G401.6 (cell line): ENCODE measurements at regions not wholly inside any gene's neighbourhood (a gene's known extent, or its start where the extent isn't known, plus 50 kb on each side); places are given as distances from the start of the nearest gene placed in this dataset.
"Not testable (repeated sequence)": the region's sequence is repeated elsewhere in the genome, so short reads cannot be mapped to it uniquely, and the experiment has no call there.

Experiments
- FAIRE-seq: peaks from 2 replicates; lab custom pipeline; 2012; peaks lifted over from hg19 to GRCh38; lab: Jason Lieb, UNC

DNA sequence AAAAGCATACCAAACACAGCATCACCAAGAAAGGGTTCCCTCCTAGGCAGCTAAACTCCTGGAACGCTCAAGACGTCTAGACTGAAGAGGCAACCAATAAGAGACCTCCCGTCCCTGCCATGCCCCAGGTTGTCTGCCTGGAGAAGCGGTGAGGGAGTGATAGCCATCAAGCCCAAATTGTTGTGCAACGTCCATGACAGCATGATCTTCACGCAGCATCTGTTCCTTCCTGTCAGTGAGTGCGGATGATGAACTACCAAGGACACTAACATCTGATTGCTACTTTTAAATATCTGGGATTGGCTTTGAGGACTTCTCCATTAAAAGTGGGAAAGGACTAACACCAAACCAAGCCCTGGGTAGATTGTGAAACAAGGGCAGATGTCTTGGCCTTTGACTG is 149.7 kb downstream of the TXNL1 start:
- FAIRE-seq: no peak

- no peak for FAIRE-seq
Measured at GRCh38 chr18:56487801-56488200, 150.6 kb downstream of the TXNL1 start.

GRCh38 chr18:56483386-56483785 is 155.0 kb downstream of the TXNL1 start:
- no peak for FAIRE-seq

DNA sequence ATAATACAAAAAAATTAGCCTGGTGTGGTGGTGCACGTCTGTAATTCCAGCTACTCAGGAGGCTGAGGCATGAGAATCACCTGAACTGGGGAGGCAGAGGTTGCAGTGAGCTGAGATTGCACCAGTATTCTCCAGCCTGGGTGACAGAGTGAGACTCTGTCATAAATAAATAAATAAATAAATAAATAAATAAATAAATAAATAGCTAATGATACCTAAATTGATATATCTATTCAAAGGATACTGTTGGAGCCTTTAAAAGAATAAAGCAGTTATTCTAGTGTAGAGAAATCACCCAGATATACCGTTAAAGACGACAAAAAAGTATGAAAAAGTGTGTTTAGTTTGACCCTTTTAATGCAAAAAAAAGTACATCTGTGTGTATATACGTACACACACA is 155.6 kb downstream of the TXNL1 start:
- FAIRE-seq: not testable (repeated sequence)

DNA sequence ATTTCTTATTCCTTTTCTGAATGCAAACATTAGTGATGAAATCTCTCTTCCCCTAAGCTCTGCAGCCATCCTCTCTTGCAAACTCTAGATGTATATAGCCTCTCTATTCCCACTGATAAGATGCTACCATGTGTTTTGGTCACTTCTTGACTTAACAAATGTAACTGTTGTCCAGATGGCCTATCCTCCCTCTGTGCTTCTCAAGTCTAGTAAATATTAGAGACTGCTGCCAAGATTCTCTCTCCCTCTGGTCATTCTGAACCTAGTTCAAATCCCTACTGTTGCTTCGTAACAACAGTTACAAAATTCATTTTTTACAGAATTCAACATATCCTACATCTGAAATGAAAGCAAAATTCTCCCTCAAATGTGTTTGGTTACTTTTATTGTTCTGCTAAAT is 156.6 kb downstream of the TXNL1 start:
- no peak for FAIRE-seq

DNA sequence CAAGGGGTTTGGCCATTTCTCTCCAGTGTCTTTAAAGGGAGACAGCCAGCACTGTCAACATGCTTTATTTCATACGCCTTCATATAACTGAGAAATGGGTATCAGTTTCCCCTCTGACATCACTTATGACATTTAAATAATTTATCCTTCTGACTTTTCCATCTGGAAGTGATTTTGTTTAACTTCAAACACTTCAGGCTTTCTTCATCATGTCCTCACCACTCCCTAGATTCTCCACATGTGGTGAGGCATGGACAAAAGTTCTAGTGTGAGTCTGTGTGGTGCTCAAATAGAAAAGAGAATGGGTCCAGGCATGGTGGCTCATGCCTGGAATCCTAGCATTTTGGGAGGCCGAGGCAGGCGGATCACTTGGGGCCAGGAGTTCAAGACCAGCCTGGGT is 158.6 kb downstream of the TXNL1 start:
- FAIRE-seq: no peak

DNA sequence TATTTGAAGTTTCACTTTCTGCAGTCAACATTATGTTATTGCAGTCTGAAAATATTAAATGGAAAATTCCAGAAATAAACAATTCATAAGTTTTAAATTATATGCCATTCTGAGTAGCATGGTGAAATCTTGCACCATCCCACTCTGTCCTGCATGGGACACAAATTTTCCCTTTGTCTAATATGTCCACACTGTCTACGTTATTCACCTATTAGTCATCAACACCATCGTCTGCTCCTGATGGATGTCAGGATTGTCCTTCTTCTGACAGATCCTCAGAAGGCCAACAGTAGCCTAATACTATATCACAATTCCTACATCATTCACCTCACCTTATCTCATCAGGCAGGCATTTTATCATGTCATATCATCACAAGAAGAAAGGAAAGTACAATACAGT is 163.1 kb downstream of the TXNL1 start:
- FAIRE-seq: no peak

DNA sequence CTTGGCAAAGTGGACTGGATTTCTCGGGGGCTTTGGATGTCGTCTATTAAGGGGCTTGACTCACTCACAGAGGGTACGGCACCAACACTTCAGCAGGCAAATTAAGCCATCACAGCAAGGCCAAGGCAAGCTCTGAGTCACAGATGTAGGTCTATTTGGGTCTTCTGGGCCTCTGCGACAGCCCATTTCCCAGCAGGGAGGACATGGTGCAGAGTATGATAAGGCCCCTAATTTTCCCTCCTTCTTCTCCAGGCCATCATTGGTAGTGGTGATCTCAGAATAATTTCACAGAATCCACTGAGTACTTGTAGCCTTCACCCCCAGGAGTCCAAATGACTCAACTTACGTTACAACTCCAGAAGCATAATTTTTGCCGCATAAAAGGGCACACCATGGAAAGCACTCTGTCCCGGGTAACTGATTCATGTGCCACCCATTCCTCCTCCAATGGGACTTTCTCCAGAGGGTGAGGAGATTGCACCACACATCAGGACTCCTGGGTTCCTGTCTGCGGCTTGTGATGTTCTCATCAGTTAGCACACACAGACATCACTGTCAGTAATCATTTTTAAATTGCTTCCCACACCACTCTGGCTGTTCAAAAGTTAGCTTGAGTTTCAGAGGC is 164.9 kb downstream of the TXNL1 start:
- FAIRE-seq: no peak

DNA sequence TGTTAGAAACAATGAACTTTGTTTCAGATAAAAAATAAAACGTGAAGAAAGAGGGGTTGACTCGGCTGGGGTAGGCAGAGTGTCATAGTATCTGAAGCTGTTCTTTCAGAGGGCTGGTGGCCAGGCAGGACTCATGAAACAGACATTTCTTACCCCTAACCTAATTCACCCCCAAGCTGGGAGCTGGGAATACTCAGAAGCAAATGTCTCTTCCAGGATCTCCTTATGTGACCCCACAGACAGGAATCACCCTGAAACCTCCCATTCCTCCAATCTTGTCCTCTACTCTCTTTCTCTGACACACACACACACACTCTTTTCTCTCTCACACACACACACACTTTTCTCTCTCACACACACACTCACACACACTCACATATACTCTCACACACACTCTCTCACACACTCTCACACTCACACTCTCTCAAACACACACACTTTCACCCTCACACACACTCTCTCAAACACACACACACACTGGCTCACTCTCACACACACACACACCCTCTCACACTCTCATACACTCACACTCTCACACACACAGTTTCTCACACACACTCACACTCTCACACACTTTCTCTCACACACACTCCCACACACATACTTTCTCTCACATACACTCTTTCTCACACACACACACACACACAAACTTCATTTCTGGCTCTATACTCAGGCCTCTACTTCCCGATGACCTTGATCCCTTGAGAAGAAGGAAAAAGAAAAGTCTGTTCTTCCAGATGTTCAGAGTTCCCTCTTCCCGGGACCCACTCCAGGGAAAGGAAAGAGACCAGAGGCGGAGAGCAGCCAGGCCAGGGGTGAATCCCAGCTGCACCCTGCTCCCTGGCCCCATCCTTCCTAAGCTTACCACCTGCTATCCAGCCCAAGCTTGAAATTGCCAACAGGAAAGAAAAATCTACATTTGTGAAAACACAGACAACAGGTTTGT is 167.7 kb downstream of the TXNL1 start:
- no peak for FAIRE-seq

DNA sequence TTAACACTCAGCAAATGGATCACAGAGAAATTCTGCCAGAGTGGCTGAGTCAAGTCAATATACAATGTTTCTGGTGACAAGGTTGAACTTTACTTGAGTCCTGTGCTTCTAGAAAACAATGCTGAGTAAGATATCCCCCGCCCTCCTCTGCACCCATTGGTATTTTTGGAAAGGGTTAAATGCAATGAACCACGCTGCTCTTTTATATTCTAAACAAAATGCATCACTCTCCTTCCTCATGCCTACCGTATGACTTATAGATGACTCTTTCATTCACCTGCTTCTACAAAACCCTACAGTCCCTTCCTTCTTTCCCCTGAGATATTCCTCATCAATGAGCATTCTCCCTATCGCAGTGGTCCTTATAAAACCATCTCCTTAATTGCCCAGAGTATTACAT is 168.8 kb downstream of the TXNL1 start:
- no peak for FAIRE-seq

DNA sequence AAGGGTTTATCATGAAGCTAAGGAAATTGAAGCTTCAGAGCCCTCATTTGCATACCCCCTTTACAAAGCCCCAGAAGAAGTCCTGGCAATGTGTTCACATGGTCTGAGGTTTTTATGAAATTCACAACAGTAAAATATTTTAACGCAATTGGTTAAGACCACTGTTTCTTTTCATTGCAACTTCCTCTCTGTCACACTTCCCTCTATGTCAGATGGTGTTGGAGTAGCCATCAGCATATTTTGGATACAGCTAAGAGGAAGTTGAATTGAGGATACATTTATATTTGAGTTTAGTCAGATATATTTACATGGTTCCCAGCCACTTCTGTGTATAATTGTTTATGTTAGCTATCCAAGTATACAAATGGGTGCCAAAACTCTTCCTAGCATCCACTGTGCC is 170.0 kb downstream of the TXNL1 start:
- FAIRE-seq: no peak

DNA sequence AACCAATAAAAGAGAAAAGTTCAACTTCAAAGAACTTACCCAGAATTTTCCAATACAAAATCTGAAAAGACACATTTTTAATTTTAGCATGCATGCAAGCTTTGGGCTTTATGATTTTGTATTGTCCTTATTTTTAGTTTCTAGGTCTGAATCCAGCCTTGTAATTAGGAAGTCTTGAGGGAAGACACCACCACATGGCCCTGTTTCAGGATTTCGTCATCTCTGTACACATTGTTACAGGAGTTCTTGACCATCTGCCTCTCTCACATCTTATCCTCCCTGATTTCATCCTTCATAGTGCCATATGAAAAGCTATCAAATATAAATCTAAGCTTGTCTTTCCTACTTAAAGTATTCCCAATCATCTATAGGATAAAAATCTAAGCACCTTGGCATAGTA is 176.1 kb downstream of the TXNL1 start:
- FAIRE-seq: no peak

DNA sequence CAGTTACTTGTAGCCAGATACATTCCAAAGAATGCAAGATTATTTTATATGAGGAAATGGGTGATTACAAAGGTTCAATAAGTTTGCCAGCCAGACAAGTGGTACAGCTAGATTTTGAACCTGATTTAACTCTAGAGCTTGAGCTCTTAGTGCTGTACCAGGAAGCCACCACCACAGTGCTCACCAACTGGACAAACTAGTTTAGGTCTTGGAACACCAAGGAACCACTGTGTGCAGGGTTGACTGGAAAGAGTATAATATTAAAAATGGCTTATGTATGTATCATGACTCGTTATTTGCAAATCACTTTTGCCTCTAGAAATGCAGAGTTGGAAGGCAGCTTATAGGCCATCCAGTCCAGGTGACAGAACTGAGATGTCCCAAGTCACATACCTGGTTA is 177.2 kb downstream of the TXNL1 start:
- FAIRE-seq: no peak

GRCh38 chr18:56460581-56460980 is 177.8 kb downstream of the TXNL1 start:
- FAIRE-seq: no peak

GRCh38 chr18:56458770-56459712 is 179.4 kb downstream of the TXNL1 start:
- no peak for FAIRE-seq

GRCh38 chr18:56455874-56456273 is 182.5 kb downstream of the TXNL1 start:
- FAIRE-seq: no peak

GRCh38 chr18:56455141-56455540 is 183.3 kb downstream of the TXNL1 start:
- no peak for FAIRE-seq

- FAIRE-seq: no peak
Measured at GRCh38 chr18:56453631-56454030, 184.8 kb downstream of the TXNL1 start.

GRCh38 chr18:56451188-56451587 is 187.2 kb downstream of the TXNL1 start:
- no peak for FAIRE-seq

- no peak for FAIRE-seq
Measured at GRCh38 chr18:56448751-56449150, 189.6 kb downstream of the TXNL1 start.

DNA sequence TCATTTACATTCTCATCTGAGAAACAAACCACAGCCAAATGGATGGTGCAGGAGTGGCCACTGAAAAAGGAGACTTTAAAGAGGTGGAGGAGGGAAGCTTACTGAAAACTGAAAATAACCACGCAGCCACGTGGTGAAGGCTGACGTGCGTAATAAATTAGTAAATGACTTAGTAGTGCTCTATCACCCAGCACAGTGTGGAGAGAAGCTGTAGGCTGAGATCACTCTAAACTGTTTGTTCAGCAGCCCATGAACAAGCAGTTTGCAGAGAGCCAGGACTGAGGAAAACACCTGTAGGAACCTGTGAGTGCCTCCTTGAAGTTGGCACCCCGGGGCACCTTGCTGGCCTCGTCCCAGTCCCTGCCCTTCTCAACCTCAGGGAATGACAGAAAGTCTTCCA is 193.0 kb downstream of the TXNL1 start:
- no peak for FAIRE-seq

DNA sequence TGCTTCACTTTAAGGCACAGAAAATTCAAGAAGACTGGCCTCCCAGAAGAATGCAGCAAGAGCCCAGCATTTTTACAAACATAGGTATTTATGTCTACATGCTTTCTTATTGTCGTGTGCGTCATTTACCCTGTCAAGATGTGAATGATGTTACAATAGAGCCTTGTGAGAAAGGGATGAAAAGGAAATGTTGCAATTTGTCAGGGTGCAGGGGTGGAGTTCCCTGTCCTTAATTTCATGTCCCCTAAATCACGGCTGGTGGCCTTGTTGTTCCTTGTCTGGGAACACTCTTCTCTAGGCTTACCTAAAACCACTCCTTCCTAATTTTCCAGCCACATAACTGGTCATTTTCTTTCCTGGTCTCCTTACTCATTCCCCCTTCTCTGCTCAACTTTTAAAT is 194.2 kb downstream of the TXNL1 start:
- no peak for FAIRE-seq
